Smooth muscle cell (in vitro differentiated cells): ENCODE measurements at regions not wholly inside any gene's neighbourhood (a gene's known extent, or its start where the extent isn't known, plus 50 kb on each side); places are given as distances from the start of the nearest gene placed in this dataset.
A peak's percentile ranks its signal among the peaks of the same experiment; 100 is the strongest.

Source experiments
- DNase-seq: peaks from one replicate; lab custom pipeline; 2025; ENCODE audit not compliant: unreplicated experiment; lab: John Stamatoyannopoulos, UW
- H2AFZ ChIP-seq: fragments of 200-600 bp; sonication (generic); 2 replicates; pipeline ENCODE4 v1.6.0; 2016; ENCODE audit warnings: antibody characterized with exemption, low read depth, mild to moderate bottlenecking
- H3F3A ChIP-seq: fragments of 200-600 bp; sonication (generic); 2 replicates; pipeline ENCODE4 v1.6.0; 2017; ENCODE audit warnings: antibody characterized with exemption, low read depth
- H3K27ac ChIP-seq: fragments of 200-600 bp; sonication (generic); 2 replicates; pipeline ENCODE4 v1.5.1; 2016; ENCODE audit warnings: low read depth, mild to moderate bottlenecking
- H3K27me3 ChIP-seq: fragments of 200-600 bp; sonication (generic); 2 replicates; pipeline ENCODE4 v1.6.1; 2016; ENCODE audit warnings: low read depth, mild to moderate bottlenecking
- H3K36me3 ChIP-seq: fragments of 200-600 bp; sonication (generic); 2 replicates; pipeline ENCODE4 v1.5.1; 2016; ENCODE audit warnings: low read depth
- H3K4me1 ChIP-seq: fragments of 200-600 bp; sonication (generic); 2 replicates; pipeline ENCODE4 v1.5.1; 2016; ENCODE audit warnings: low read depth
- H3K4me2 ChIP-seq: fragments of 200-600 bp; sonication (generic); 2 replicates; pipeline ENCODE4 v1.6.0; 2016; ENCODE audit warnings: mild to moderate bottlenecking
- H3K4me3 ChIP-seq: fragments of 200-600 bp; sonication (generic); 2 replicates; pipeline ENCODE4 v1.5.1; 2016; ENCODE audit warnings: mild to moderate bottlenecking
- H3K79me2 ChIP-seq: fragments of 200-600 bp; sonication (generic); 2 replicates; pipeline ENCODE4 v1.6.0; 2016; ENCODE audit warnings: low read depth, mild to moderate bottlenecking
- H3K9ac ChIP-seq: fragments of 200-600 bp; sonication (generic); 2 replicates; pipeline ENCODE4 v1.6.0; 2016; ENCODE audit warnings: low read depth
- H3K9me3 ChIP-seq: fragments of 200-600 bp; sonication (generic); replicated peaks from 2 replicates; pipeline ENCODE4 v1.5.1; 2016; ENCODE audit warnings: low read depth
- H4K20me1 ChIP-seq: fragments of 200-600 bp; sonication (generic); 2 replicates; pipeline ENCODE4 v1.6.0; 2016; ENCODE audit warnings: low read depth
- CTCF ChIP-seq: fragments of 200-600 bp; sonication (generic); IDR thresholded peaks from 2 replicates; pipeline ENCODE4 v1.5.1; 2017; ENCODE audit warnings: borderline replicate concordance, mild to moderate bottlenecking, antibody characterized with exemption; ENCODE audit not compliant: insufficient read depth, poor library complexity, severe bottlenecking
- WGBS: methylation state at CpG from one replicate; pipeline ENCODE4 v1.1.7; 2016; ENCODE audit warnings: low lambda C conversion rate; 5-methylcytosine and 5-hydroxymethylcytosine counted together

DNA sequence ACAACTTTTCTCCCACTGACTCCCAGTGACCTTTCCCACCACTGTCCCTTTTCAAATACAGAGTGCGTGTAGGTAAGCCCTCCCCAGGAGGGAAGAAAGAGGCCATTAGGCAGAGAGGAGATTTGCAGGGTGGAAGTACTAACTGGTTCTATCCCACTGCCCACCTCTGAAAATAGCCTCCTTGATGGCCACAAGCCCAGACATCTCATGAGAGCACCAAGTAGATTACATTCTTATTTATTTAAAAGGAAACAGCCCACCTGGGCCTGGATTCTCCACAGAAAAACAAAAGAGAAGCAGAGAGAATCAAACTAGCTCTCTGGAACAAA is 445.3 kb downstream of the FOXO1 start:
- Histone ChIP-seq H3K79me2 (no peaks in the 10 kb centered on the region), H3K4me3 (no peak overlapping the region), H2AFZ (peak overlapping the region; percentile 47), H3K4me1 (peaks cover 9% of the 10 kb centered on the region), H3K27ac (peak overlapping the region; percentile 38), H3K27me3 (no peaks in the 10 kb centered on the region), H3K36me3 (no peaks in the 10 kb centered on the region), H3K4me2 (peak overlapping the region; percentile 63), H4K20me1 (no peaks in the 10 kb centered on the region), H3K9me3 (no peaks in the 10 kb centered on the region), H3F3A (no peaks in the 10 kb centered on the region), H3K9ac (peak overlapping the region; percentile 1)
- no peak for TF ChIP-seq CTCF
- WGBS: 90% methylated on average over 1 of the region's 1 CpG
- DNase-seq: no peak

DNA sequence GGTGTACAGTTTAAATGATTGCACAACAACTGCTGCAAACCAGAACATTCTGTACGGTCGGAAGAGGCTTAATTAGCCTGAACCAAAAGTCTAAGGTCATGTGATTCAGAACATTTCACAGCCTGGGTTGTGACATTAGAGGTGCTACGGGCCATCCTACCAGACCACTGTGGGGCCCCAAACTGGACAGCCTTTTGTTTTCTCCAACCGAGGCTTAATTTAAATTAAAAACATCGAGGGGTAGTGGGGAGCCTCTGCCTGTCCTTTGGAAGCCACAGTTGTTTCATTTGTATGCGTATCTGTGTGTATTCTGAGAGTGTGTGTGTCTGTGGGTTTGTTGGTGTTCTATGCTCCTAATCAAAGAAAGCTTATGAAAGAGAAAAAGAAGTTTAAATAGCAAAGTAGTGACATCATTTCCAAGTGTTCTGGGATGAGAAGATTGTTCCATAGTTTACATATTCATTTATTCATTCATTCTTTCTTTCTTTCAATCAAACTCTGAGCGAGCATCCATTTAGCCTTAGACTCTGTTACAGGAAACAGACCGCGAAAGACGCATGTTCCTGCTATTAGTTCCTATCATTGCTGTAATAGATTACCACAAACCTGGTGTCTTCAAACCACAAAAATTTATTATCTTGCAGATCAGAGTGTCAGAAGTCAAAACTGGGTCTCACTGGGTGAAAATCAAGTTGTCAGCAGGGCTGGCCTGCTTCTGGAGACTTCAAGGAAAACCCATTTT is 444.8 kb downstream of the FOXO1 start:
- no peak overlapping the region for H3K4me3 ChIP-seq
- H3K4me2 ChIP-seq: peak overlapping the region; percentile 63
- no peak for DNase-seq
- peaks cover 9% of the 10 kb centered on the region for H3K4me1 ChIP-seq
- H3F3A ChIP-seq: no peaks in the 10 kb centered on the region
- no peaks in the 10 kb centered on the region for H4K20me1 ChIP-seq
- WGBS: 26% methylated on average over 10 of the region's 10 CpGs
- no peaks in the 10 kb centered on the region for H3K79me2 ChIP-seq
- no peak for TF ChIP-seq CTCF
- H3K36me3 ChIP-seq: no peaks in the 10 kb centered on the region
- no peaks in the 10 kb centered on the region for H3K27me3 ChIP-seq
- H3K27ac ChIP-seq: peak overlapping the region; percentile 38
- H3K9ac ChIP-seq: peak overlapping the region; percentile 1
- H2AFZ ChIP-seq: peak overlapping the region; percentile 47
- no peaks in the 10 kb centered on the region for H3K9me3 ChIP-seq

DNA sequence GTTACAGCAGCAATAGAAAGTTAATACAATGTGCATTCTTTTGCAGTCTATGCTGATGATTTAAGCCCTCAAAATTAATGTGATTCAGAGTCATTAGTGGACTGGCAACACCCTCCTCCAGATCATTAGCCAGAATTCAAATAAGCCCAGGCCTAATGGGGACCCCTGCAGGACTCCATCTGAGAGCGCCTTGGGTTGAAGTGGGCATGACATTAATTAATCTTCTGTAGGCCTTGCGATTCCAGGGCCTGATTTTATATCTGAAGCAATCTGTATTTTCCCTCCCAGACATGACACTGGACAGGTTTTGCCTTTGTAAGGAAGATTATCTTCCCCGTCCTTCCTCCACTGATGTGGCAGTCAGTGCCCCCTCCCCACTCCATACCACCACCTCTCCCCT is 442.9 kb downstream of the FOXO1 start:
- H3F3A ChIP-seq: no peaks in the 10 kb centered on the region
- H3K9ac ChIP-seq: no peak overlapping the region
- no peaks in the 10 kb centered on the region for H3K9me3 ChIP-seq
- H3K79me2 ChIP-seq: no peaks in the 10 kb centered on the region
- no peak overlapping the region for H3K27ac ChIP-seq
- 100% methylated on average over 2 of the region's 3 CpGs for WGBS
- H3K36me3 ChIP-seq: no peaks in the 10 kb centered on the region
- H3K27me3 ChIP-seq: no peaks in the 10 kb centered on the region
- H3K4me2 ChIP-seq: no peak overlapping the region
- no peak overlapping the region for H3K4me3 ChIP-seq
- no peak overlapping the region for H2AFZ ChIP-seq
- DNase-seq: no peak
- H3K4me1 ChIP-seq: peaks cover 12% of the 10 kb centered on the region
- TF ChIP-seq CTCF: no peak
- H4K20me1 ChIP-seq: no peaks in the 10 kb centered on the region

DNA sequence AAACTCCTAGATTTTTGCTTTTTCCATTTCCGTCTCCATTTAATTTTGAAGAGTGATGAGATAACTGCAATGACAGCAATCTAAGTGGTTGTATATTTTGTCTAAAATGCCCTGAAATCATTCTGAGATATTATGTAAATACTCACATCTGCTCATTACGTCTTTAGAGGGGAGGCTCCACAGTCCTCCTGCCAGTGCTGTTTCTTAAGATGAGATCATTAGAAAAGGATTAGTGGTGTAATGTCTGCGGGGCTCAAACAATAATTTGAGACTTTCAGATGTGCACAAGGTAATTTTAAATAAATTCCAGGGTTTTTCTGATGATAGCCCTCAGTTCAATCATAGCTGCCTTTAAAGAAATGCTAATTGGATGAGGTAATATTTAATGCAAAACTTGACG is 437.9 kb downstream of the FOXO1 start:
- Histone ChIP-seq H4K20me1 (no peaks in the 10 kb centered on the region), H3K9ac (no peak overlapping the region), H3K9me3 (no peaks in the 10 kb centered on the region), H3K4me2 (peak overlapping the region; percentile 25), H3K4me1 (peaks cover 30% of the 10 kb centered on the region), H3K4me3 (no peak overlapping the region), H3F3A (no peaks in the 10 kb centered on the region), H3K36me3 (no peaks in the 10 kb centered on the region), H3K79me2 (no peaks in the 10 kb centered on the region), H3K27ac (peak overlapping the region; percentile 23), H3K27me3 (no peaks in the 10 kb centered on the region), H2AFZ (peak overlapping the region; percentile 4)
- WGBS: 51% methylated on average over 4 of the region's 4 CpGs
- DNase-seq: no peak
- no peak for TF ChIP-seq CTCF
